ENCODE measurements at regions not wholly inside any gene's neighbourhood (a gene's known extent, or its start where the extent isn't known, plus 50 kb on each side); places are given as distances from the start of the nearest gene placed in this dataset.

GRCh38 chr5:143543358-143544255 is 140.1 kb upstream of the NR3C1 start (continued):
- TF ChIP-seq ARID5B (CRISPR knock-in tag; IDR thresholded peaks at IDR 0.05) (peak; percentile 27; the same call in 1 of the 2 replicates), ZNF749 (CRISPR knock-in tag; IDR thresholded peaks at IDR 0.05; ENCODE audit: borderline replicate concordance) (no peak)

GRCh38 chr5:143542798-143543144 is 139.3 kb upstream of the NR3C1 start:
- intact Hi-C loops (cut with micrococcal nuclease; ENCODE audit: unreplicated experiment) = no loop called here
- in situ Hi-C loops (cut with HindIII; ENCODE audit: extremely low pct_ligation_motif_present, low pct_unique_long_range_greater_than_20kb) = no loop called here
- no peaks in the 10 kb centered on the region for H3K79me2 ChIP-seq (ENCODE audit: insufficient read depth, low read length)
- CTCF ChIA-PET (ENCODE audit: low intra/inter-chr PET ratio, low total read pairs) = no interaction called here
- BruUV-seq (replicated peaks) = no TSS peak
- DNase-seq (ENCODE audit: low spot score) (no peak), FAIRE-seq (no peak), ATAC-seq (no peak)
- H3K4me3 ChIP-seq (replicated peaks in 1 of 3; ENCODE audit: insufficient read depth in 1 of 3, low read depth in 2 of 3, low read length in 3 of 3) = no peak overlapping the region
- no peak for TF ChIP-seq CENPT (CRISPR knock-in tag; IDR thresholded peaks at IDR 0.05; ENCODE audit: low read depth)
- TF ChIP-seq THYN1 (CRISPR knock-in tag; IDR thresholded peaks at IDR 0.05; ENCODE audit: borderline replicate concordance, low read depth) = no peak
- TF ChIP-seq USF2 (IDR thresholded peaks at IDR 0.05; ENCODE audit: low read depth, low read length) = no peak
- TF ChIP-seq USF2 (CRISPR knock-in tag; IDR thresholded peaks at IDR 0.05; ENCODE audit: borderline replicate concordance) = no peak
- TF ChIP-seq EEA1 (CRISPR knock-in tag; IDR thresholded peaks at IDR 0.05; ENCODE audit: borderline replicate concordance) = no peak
- no peak for TF ChIP-seq TCF7 (IDR thresholded peaks at IDR 0.05; ENCODE audit: low read depth)
- no peak for TF ChIP-seq SIX1 (CRISPR knock-in tag; IDR thresholded peaks at IDR 0.05; ENCODE audit: borderline replicate concordance)
- TF ChIP-seq FOXK2 (IDR thresholded peaks at IDR 0.05) = no peak
- no peak for TF ChIP-seq MBD4 (IDR thresholded peaks at IDR 0.05; ENCODE audit: borderline replicate concordance, low read length)
- no peak for TF ChIP-seq ZNF451 (CRISPR knock-in tag; IDR thresholded peaks at IDR 0.05)
- no peak for TF ChIP-seq ZNF83 (CRISPR knock-in tag; IDR thresholded peaks at IDR 0.05; ENCODE audit: borderline replicate concordance)
- TF ChIP-seq HMGA1 (CRISPR knock-in tag; conservative IDR thresholded peaks at IDR 0.05) = no peak
- no peak for TF ChIP-seq ZNF12 (CRISPR knock-in tag; IDR thresholded peaks at IDR 0.05)
- no peak for TF ChIP-seq ZNF713 (CRISPR knock-in tag; IDR thresholded peaks at IDR 0.05)
- POLR2A ChIA-PET = no interaction called here
- H3K4me1 ChIP-seq (ENCODE audit: insufficient read depth, low read length) = peaks cover 39% of the 10 kb centered on the region
- no peaks in the 10 kb centered on the region for H3K36me3 ChIP-seq (replicated peaks in 1 of 2; ENCODE audit: control insufficient read depth in 1 of 2, insufficient read depth in 2 of 2, low read length in 2 of 2)
- 78% methylated on average over 3 of the region's 3 CpGs for WGBS (ENCODE audit: low lambda C conversion rate)
- H4K20me1 ChIP-seq (ENCODE audit: insufficient read depth, low read length) = no peaks in the 10 kb centered on the region
- H3K9me3 ChIP-seq (ENCODE audit: low read length) = peaks cover 11% of the 10 kb centered on the region
- no peak overlapping the region for H3K9ac ChIP-seq (ENCODE audit: insufficient read depth, low read depth, low read length)
- no peak overlapping the region for H2AFZ ChIP-seq (ENCODE audit: low read length)
- no peak overlapping the region for H3K4me2 ChIP-seq (ENCODE audit: low read depth, low read length)
- no peaks in the 10 kb centered on the region for H3K27me3 ChIP-seq (ENCODE audit: control insufficient read depth in 1 of 2, insufficient read depth in 2 of 2, low read length in 2 of 2)
- H3K27ac ChIP-seq (ENCODE audit: extremely low read length, insufficient read depth, low read length) = no peak overlapping the region

Data from HepG2 (cell line).